ENCODE measurements at regions not wholly inside any gene's neighbourhood (a gene's known extent, or its start where the extent isn't known, plus 50 kb on each side); places are given as distances from the start of the nearest gene placed in this dataset.

DNA sequence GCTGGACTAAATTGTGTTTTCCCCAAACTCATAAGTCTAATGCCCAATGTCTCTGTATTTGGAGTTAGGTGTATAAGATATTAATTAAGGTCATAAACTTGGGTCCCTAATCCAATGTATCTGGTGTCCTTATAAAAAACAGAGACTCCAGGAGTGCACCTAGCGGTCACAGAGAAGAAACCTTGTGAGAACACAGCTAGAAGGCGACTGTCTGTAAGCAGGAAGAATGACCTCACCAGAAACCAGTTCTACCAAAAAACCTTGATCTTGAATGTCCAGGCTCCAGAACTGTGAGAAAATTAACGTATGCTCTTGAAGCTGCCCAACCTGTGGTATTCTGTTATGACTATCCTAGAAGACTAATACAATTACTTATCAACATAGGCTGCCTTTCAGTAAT, 591.7 kb upstream of the PTPRD start:
- no peak overlapping the region for H3K9ac ChIP-seq (ENCODE audit: low read depth, low read length)
- WGBS, 2 experiments (ENCODE audit: extremely low coverage in 2 of 2, insufficient read length in 1 of 2): no CpG with 5 or more reads among the region's 3 CpGs
- peaks cover 8% of the 10 kb centered on the region for H3K9me3 ChIP-seq (ENCODE audit: control insufficient read depth, insufficient read depth, low read length)
- no peak overlapping the region for H2BK120ac ChIP-seq (ENCODE audit: low read depth, low read length)
- H2AK5ac ChIP-seq (ENCODE audit: low read depth, low read length): no peak overlapping the region
- no peaks in the 10 kb centered on the region for H3K79me1 ChIP-seq (ENCODE audit: low read depth in 1 of 2, low read length in 2 of 2)
- H3K4me3 ChIP-seq (ENCODE audit: insufficient read depth, low read depth, low read length): no peak overlapping the region
- in situ Hi-C loops (cut with MboI; ENCODE audit: low sequenced_read_pairs): no loop called here
- ChIA-PET POLR2A (ENCODE audit: unreplicated experiment) (no interaction called here), CTCF (no interaction called here)
- no peak overlapping the region for H4K5ac ChIP-seq (ENCODE audit: low read depth, low read length)
- no peaks in the 10 kb centered on the region for H3K4me1 ChIP-seq (ENCODE audit: control insufficient read depth, insufficient read depth, low read length)
- H4K20me1 ChIP-seq (ENCODE audit: insufficient read depth, low read length): no peaks in the 10 kb centered on the region
- no peak overlapping the region for H2AK9ac ChIP-seq (replicated peaks; ENCODE audit: low read depth, low read length, poor library complexity)
- DNase-seq (no peak), ATAC-seq (ENCODE audit: low read depth) (no peak)
- no peak overlapping the region for H3K4ac ChIP-seq (ENCODE audit: low read depth, low read length)
- H2BK15ac ChIP-seq (ENCODE audit: low read depth, low read length): no peak overlapping the region
- no peak overlapping the region for H3K18ac ChIP-seq (ENCODE audit: low read depth, low read length)
- H3K56ac ChIP-seq (ENCODE audit: extremely low read depth, insufficient read depth, low read length): no peak overlapping the region
- H3K27me3 ChIP-seq (ENCODE audit: control insufficient read depth, insufficient read depth, low read length): no peaks in the 10 kb centered on the region
- H3K14ac ChIP-seq (replicated peaks; ENCODE audit: low read depth, low read length): no peak overlapping the region
- H3K4me2 ChIP-seq (ENCODE audit: low read depth, low read length): no peak overlapping the region
- H4K91ac ChIP-seq (ENCODE audit: insufficient read depth, low read depth, low read length): no peak overlapping the region
- dilution Hi-C loops (cut with HindIII; ENCODE audit: low sequenced_read_pairs, unreplicated experiment): no loop called here
- no peak for TF ChIP-seq FOS (IDR thresholded peaks at IDR 0.05; ENCODE audit: low read depth, low read length)
- no peak for TF ChIP-seq MXI1 (IDR thresholded peaks at IDR 0.05; ENCODE audit: borderline replicate concordance, low read depth, low read length)
- TF ChIP-seq RAD21 (IDR thresholded peaks at IDR 0.05; ENCODE audit: low read length): no peak
- no peak for TF ChIP-seq USF2 (IDR thresholded peaks at IDR 0.05; ENCODE audit: low read depth, low read length)
- TF ChIP-seq NFE2L2 (IDR thresholded peaks at IDR 0.05; ENCODE audit: low read depth, low read length): no peak
- no peak for TF ChIP-seq MAFK (IDR thresholded peaks at IDR 0.05; ENCODE audit: low read depth, low read length)
- TF ChIP-seq BHLHE40 (IDR thresholded peaks at IDR 0.05; ENCODE audit: low read depth, low read length): no peak
- TF ChIP-seq SMC3 (IDR thresholded peaks at IDR 0.05; ENCODE audit: low read depth, low read length): no peak
- no peak for TF ChIP-seq CHD1 (IDR thresholded peaks at IDR 0.05; ENCODE audit: low read depth, low read length)
- TF ChIP-seq MAZ (IDR thresholded peaks at IDR 0.05; ENCODE audit: borderline replicate concordance, low read depth, low read length): no peak
- no peak for TF ChIP-seq RCOR1 (IDR thresholded peaks at IDR 0.05; ENCODE audit: insufficient replicate concordance, low read length)
- no peak for TF ChIP-seq CTCF (conservative IDR thresholded peaks at IDR 0.05; ENCODE audit: low read depth, low read length)
- TF ChIP-seq RFX5 (IDR thresholded peaks at IDR 0.05; ENCODE audit: low read depth, low read length): no peak
- no peak for TF ChIP-seq POLR2A (IDR thresholded peaks at IDR 0.05; ENCODE audit: low read depth, low read length)
- TF ChIP-seq CEBPB (IDR thresholded peaks at IDR 0.05; ENCODE audit: low read depth, low read length): no peak
- no peak for TF ChIP-seq ELK1 (IDR thresholded peaks at IDR 0.05; ENCODE audit: borderline replicate concordance, low read depth, low read length)
- H2AFZ ChIP-seq (replicated peaks; ENCODE audit: low read length, poor library complexity): no peak overlapping the region
- no peak overlapping the region for H2BK20ac ChIP-seq (ENCODE audit: low read depth, low read length)
- H3K23ac ChIP-seq (ENCODE audit: low read depth, low read length): no peak overlapping the region
- no peaks in the 10 kb centered on the region for H3K9me1 ChIP-seq (ENCODE audit: insufficient read depth, low read length)
- no peak overlapping the region for H3K27ac ChIP-seq (ENCODE audit: insufficient read depth, low read length)
- no peaks in the 10 kb centered on the region for H3K36me3 ChIP-seq (ENCODE audit: control insufficient read depth, insufficient read depth, low read length)
- H2BK5ac ChIP-seq (ENCODE audit: low read depth, low read length, poor library complexity, severe bottlenecking): no peak overlapping the region
- BruUV-seq (replicated peaks): no TSS peak
- H4K8ac ChIP-seq (ENCODE audit: low read depth in 2 of 2, low read length in 2 of 2): no peak overlapping the region
- intact Hi-C loops (cut with micrococcal nuclease): no loop called here

Data from IMR-90 (cell line).